Osteocyte (in vitro differentiated cells): ENCODE measurements at regions not wholly inside any gene's neighbourhood (a gene's known extent, or its start where the extent isn't known, plus 50 kb on each side); places are given as distances from the start of the nearest gene placed in this dataset.

ENCODE experiments used
- DNase-seq: peaks from one replicate; pipeline ENCODE4 v3.0.0; 2021; ENCODE audit warnings: mixed read lengths; ENCODE audit not compliant: unreplicated experiment; ENCODE audit errors: extremely low spot score
- H3K27ac Mint-ChIP-seq: one replicate; pipeline ENCODE4 v1.8.0; 2021; ENCODE audit warnings: mild to moderate bottlenecking, mixed read lengths; ENCODE audit not compliant: unreplicated experiment
- H3K27me3 Mint-ChIP-seq: one replicate; pipeline ENCODE4 v1.8.0; 2021; ENCODE audit warnings: mixed read lengths; ENCODE audit not compliant: unreplicated experiment
- H3K36me3 Mint-ChIP-seq: one replicate; pipeline ENCODE4 v1.8.0; 2021; ENCODE audit warnings: mixed read lengths; ENCODE audit not compliant: unreplicated experiment
- H3K4me1 Mint-ChIP-seq: one replicate; pipeline ENCODE4 v1.8.0; 2021; ENCODE audit warnings: mixed read lengths; ENCODE audit not compliant: unreplicated experiment
- H3K4me3 Mint-ChIP-seq: one replicate; pipeline ENCODE4 v1.8.0; 2021; ENCODE audit warnings: mild to moderate bottlenecking, moderate library complexity, mixed read lengths; ENCODE audit not compliant: unreplicated experiment
- H3K9me3 Mint-ChIP-seq: one replicate; pipeline ENCODE4 v1.8.0; 2021; ENCODE audit warnings: mixed read lengths; ENCODE audit not compliant: unreplicated experiment
- CTCF ChIP-seq: fragments of 200-600 bp; sonication (generic); IDR thresholded peaks from 2 replicates; pipeline ENCODE4 v1.5.0; 2021; ENCODE audit warnings: antibody characterized with exemption, mild to moderate bottlenecking, moderate library complexity

GRCh38 chr4:156230176-156230575, 276.5 kb upstream of the CTSO start:
- no peak for TF ChIP-seq CTCF
- Mint-ChIP-seq H3K27me3 (no peaks in the 10 kb centered on the region), H3K4me1 (no peaks in the 10 kb centered on the region), H3K27ac (no peak overlapping the region), H3K4me3 (no peak overlapping the region), H3K9me3 (no peaks in the 10 kb centered on the region), H3K36me3 (no peaks in the 10 kb centered on the region)
- DNase-seq = no peak

GRCh38 chr4:156228676-156229075, 275.0 kb upstream of the CTSO start:
- Mint-ChIP-seq H3K4me3 (no peak overlapping the region), H3K27ac (no peak overlapping the region), H3K36me3 (no peaks in the 10 kb centered on the region), H3K9me3 (no peaks in the 10 kb centered on the region), H3K27me3 (no peaks in the 10 kb centered on the region), H3K4me1 (no peaks in the 10 kb centered on the region)
- DNase-seq = no peak
- TF ChIP-seq CTCF = no peak

GRCh38 chr4:156227321-156227720, 273.7 kb upstream of the CTSO start:
- H3K36me3 Mint-ChIP-seq = no peaks in the 10 kb centered on the region
- H3K9me3 Mint-ChIP-seq = no peaks in the 10 kb centered on the region
- H3K4me1 Mint-ChIP-seq = no peaks in the 10 kb centered on the region
- no peak for TF ChIP-seq CTCF
- DNase-seq = no peak
- no peak overlapping the region for H3K27ac Mint-ChIP-seq
- no peak overlapping the region for H3K4me3 Mint-ChIP-seq
- no peaks in the 10 kb centered on the region for H3K27me3 Mint-ChIP-seq

- no peak overlapping the region for H3K27ac Mint-ChIP-seq
- H3K4me3 Mint-ChIP-seq = no peak overlapping the region
- no peak for DNase-seq
- H3K27me3 Mint-ChIP-seq = no peaks in the 10 kb centered on the region
- peaks cover 8% of the 10 kb centered on the region for H3K9me3 Mint-ChIP-seq
- no peaks in the 10 kb centered on the region for H3K36me3 Mint-ChIP-seq
- TF ChIP-seq CTCF = no peak
- no peaks in the 10 kb centered on the region for H3K4me1 Mint-ChIP-seq
Measured at GRCh38 chr4:156223985-156224384, 270.3 kb upstream of the CTSO start.

GRCh38 chr4:156217236-156217635, 263.6 kb upstream of the CTSO start:
- Mint-ChIP-seq H3K9me3 (peaks cover 16% of the 10 kb centered on the region), H3K4me3 (no peak overlapping the region), H3K4me1 (no peaks in the 10 kb centered on the region), H3K36me3 (no peaks in the 10 kb centered on the region), H3K27me3 (no peaks in the 10 kb centered on the region), H3K27ac (no peak overlapping the region)
- DNase-seq = no peak
- TF ChIP-seq CTCF = no peak
